GM12878 (cell line): ENCODE measurements at regions not wholly inside any gene's neighbourhood (a gene's known extent, or its start where the extent isn't known, plus 50 kb on each side); places are given as distances from the start of the nearest gene placed in this dataset.
"Not testable (repeated sequence)": the region's sequence is repeated elsewhere in the genome, so short reads cannot be mapped to it uniquely, and the experiment has no call there.

ENCODE experiments used
- ATAC-seq: fragments of 200-7000 bp; cut with Tn5 transposase; 3 replicates; pipeline ENCODE4 v1.9.1; 2020; ENCODE audit warnings: mild to moderate bottlenecking, moderate library complexity
- BruUV-seq: library from RNA; stranded (reverse); fragments of 400-500 nt; replicated peaks from 2 replicates; lab custom pipeline; 2021; lab: Mats Ljungman, UMichigan
- CTCF ChIA-PET: fragments of 300-600 bp; sonication (Branson Sonifier 250); formaldehyde crosslinking; extraction: SDS; loops from one replicate; lab custom pipeline; 2021; ENCODE audit warnings: inconsistent platforms; lab: Yijun Ruan, JAX
- POLR2A ChIA-PET: fragments of 350-600 bp; formaldehyde crosslinking; extraction: SDS; loops from one replicate; lab custom pipeline; 2021; ENCODE audit warnings: inconsistent platforms; lab: Charles Lee
- RAD21 ChIA-PET: fragments of 300-600 bp; sonication (Branson Sonifier 250); formaldehyde crosslinking; loops from one replicate; lab custom pipeline; 2023; ENCODE audit warnings: antibody characterized with exemption; ENCODE audit not compliant: unreplicated experiment; lab: Charles Lee
- SMC1A ChIA-PET: fragments of 300-600 bp; sonication (Branson Sonifier 250); formaldehyde crosslinking; loops from one replicate; lab custom pipeline; 2023; ENCODE audit not compliant: unreplicated experiment, uncharacterized antibody; lab: Charles Lee
- DNase-seq: peaks from one replicate; pipeline ENCODE4 v3.0.0-alpha.2; 2011; ENCODE audit warnings: low read depth, low spot score
- FAIRE-seq: peaks from 3 replicates; lab custom pipeline; 2011; peaks lifted over from hg19 to GRCh38; lab: Jason Lieb, UNC
- H2AFZ ChIP-seq: 2 replicates; pipeline ENCODE4 v1.6.0; 2011; ENCODE audit warnings: low read depth, low read length, control low read depth; ENCODE audit not compliant: control insufficient read depth
- H3K27ac ChIP-seq: 2 replicates; pipeline ENCODE4 v1.5.1; 2011; ENCODE audit warnings: control low read depth; ENCODE audit not compliant: control insufficient read depth, insufficient read depth
- H3K27me3 ChIP-seq, 2 experiments: replicated peaks in 1 of 2; 2 replicates each; pipeline versions ENCODE4 v1.6.0 to v1.6.1; 2011; ENCODE audit warnings: low read length in 1 of 2; ENCODE audit not compliant: control insufficient read depth in 2 of 2, insufficient read depth in 2 of 2
- H3K36me3 ChIP-seq, 2 experiments: 2 replicates each; pipeline ENCODE4 v1.5.1; 2011; ENCODE audit warnings: low read length in 1 of 2; ENCODE audit not compliant: control insufficient read depth in 2 of 2, insufficient read depth in 2 of 2
- H3K4me1 ChIP-seq: 2 replicates; pipeline ENCODE4 v1.6.1; 2011; ENCODE audit warnings: mild to moderate bottlenecking, low read length, moderate library complexity, mixed read lengths; ENCODE audit not compliant: control insufficient read depth, insufficient read depth
- H3K4me2 ChIP-seq: 2 replicates; pipeline ENCODE4 v1.6.0; 2011; ENCODE audit warnings: control low read depth; ENCODE audit not compliant: control insufficient read depth, insufficient read depth
- H3K4me3 ChIP-seq: fragments of 200-600 bp; sonication (generic); 2 replicates; pipeline ENCODE4 v1.5.1; 2016
- H3K79me2 ChIP-seq: 2 replicates; pipeline ENCODE4 v1.6.0; 2011; ENCODE audit warnings: low read length; ENCODE audit not compliant: control insufficient read depth, insufficient read depth
- H3K9ac ChIP-seq: 2 replicates; pipeline ENCODE4 v1.8.0; 2011; ENCODE audit warnings: low read length, control low read depth, mixed read lengths; ENCODE audit not compliant: control insufficient read depth, insufficient read depth
- H3K9me3 ChIP-seq: replicated peaks from 3 replicates; pipeline ENCODE4 v1.5.1; 2011; ENCODE audit warnings: mild to moderate bottlenecking, low read length; ENCODE audit not compliant: control insufficient read depth, insufficient read depth
- H4K20me1 ChIP-seq: 2 replicates; pipeline ENCODE4 v1.6.0; 2011; ENCODE audit not compliant: control insufficient read depth, insufficient read depth
- CTCF ChIP-seq, 3 experiments: IDR thresholded peaks in 2 of 3; conservative IDR thresholded peaks in 1 of 3; 2 replicates each; pipeline ENCODE4 v1.5.1; 2011; ENCODE audit warnings: low read depth in 3 of 3, low read length in 3 of 3, mild to moderate bottlenecking in 3 of 3, control low read depth in 2 of 3, moderate library complexity in 2 of 3, inconsistent platforms in 1 of 3, mixed read lengths in 1 of 3; ENCODE audit not compliant: control insufficient read depth in 2 of 3, insufficient read depth in 1 of 3; ENCODE audit errors: extremely low read depth in 1 of 3
- E4F1 ChIP-seq: fragments of 450-650 bp; IDR thresholded peaks from 2 replicates; pipeline ENCODE4 v1.6.1; 2018; ENCODE audit warnings: borderline replicate concordance, mild to moderate bottlenecking; ENCODE audit not compliant: partially characterized antibody
- MTA3 ChIP-seq: IDR thresholded peaks from 2 replicates; pipeline ENCODE4 v1.6.1; 2012; ENCODE audit warnings: low read length, inconsistent platforms, borderline replicate concordance
- MYB ChIP-seq: fragments of 150-350 bp; IDR thresholded peaks from 2 replicates; pipeline ENCODE4 v1.6.1; 2014; ENCODE audit warnings: mild to moderate bottlenecking, low read depth, low read length, borderline replicate concordance
- NFYB ChIP-seq: IDR thresholded peaks from 2 replicates; pipeline ENCODE4 v1.6.1; 2011; ENCODE audit warnings: low read depth, mild to moderate bottlenecking, low read length, improper control_type of control experiment, moderate library complexity; ENCODE audit not compliant: insufficient read depth
- REST ChIP-seq: IDR thresholded peaks from 2 replicates; pipeline ENCODE4 v1.6.1; 2012; ENCODE audit warnings: mild to moderate bottlenecking, low read depth, low read length
- SREBF2 ChIP-seq: IDR thresholded peaks from 2 replicates; pipeline ENCODE4 v1.6.1; 2012; ENCODE audit warnings: mild to moderate bottlenecking, low read length
- YY1 ChIP-seq: IDR thresholded peaks from 2 replicates; pipeline ENCODE4 v1.6.1; 2011; ENCODE audit warnings: low read depth, mild to moderate bottlenecking, low read length
- WGBS: methylation state at CpG from one replicate; pipeline ENCODE4 v1.1.6; 2016; ENCODE audit warnings: low lambda C conversion rate; ENCODE audit not compliant: insufficient replicate concordance, insufficient coverage; ENCODE audit errors: missing lambda C conversion rate; 5-methylcytosine and 5-hydroxymethylcytosine counted together
- in situ Hi-C: fragments of 300-500 bp; cut with MboI; formaldehyde crosslinking; loops from 9 replicates; pipeline ENCODE4 v1.14.3; 2018; ENCODE audit warnings: mixed read lengths
- intact Hi-C: fragments of 100-400 bp; cut with micrococcal nuclease; formaldehyde crosslinking; loops from one replicate; pipeline ENCODE4 v1.14.2; 2022; ENCODE audit not compliant: unreplicated experiment

- TF ChIP-seq CTCF (IDR thresholded peaks at IDR 0.05 in 2 of 3, conservative IDR thresholded peaks at IDR 0.05 in 1 of 3; ENCODE audit: control insufficient read depth in 2 of 3, extremely low read depth in 1 of 3, insufficient read depth in 1 of 3, low read depth in 3 of 3, low read length in 3 of 3) = no peak
- TF ChIP-seq YY1 = no peak
- no peak for TF ChIP-seq E4F1
- no peak for TF ChIP-seq SREBF2
- TF ChIP-seq MTA3 = no peak
- TF ChIP-seq NFYB = no peak
- TF ChIP-seq MYB = no peak
- no peak for TF ChIP-seq REST
These were observed 289.9 kb downstream of the BCAT1 start (continued) for GRCh38 chr12:24659016-24659415.

GRCh38 chr12:24654344-24654743, 294.6 kb downstream of the BCAT1 start:
- RAD21 ChIA-PET, DNase-seq, H4K20me1 ChIP-seq, FAIRE-seq, H2AFZ ChIP-seq, H3K9ac ChIP-seq, ATAC-seq, H3K79me2 ChIP-seq, H3K4me2 ChIP-seq, H3K36me3 ChIP-seq, POLR2A ChIA-PET, BruUV-seq, H3K4me3 ChIP-seq, intact Hi-C loops, H3K9me3 ChIP-seq, in situ Hi-C loops, CTCF ChIA-PET, H3K4me1 ChIP-seq, H3K27me3 ChIP-seq, H3K27ac ChIP-seq: not testable (repeated sequence)
- SMC1A ChIA-PET = interaction anchor here (1.4 kb wide), 1 partner anchor 11 kb away, joined by 4 read pairs; no protein-coding TSS in a partner anchor
- 65% methylated on average over 4 of the region's 4 CpGs for WGBS
